ENCODE measurements at regions not wholly inside any gene's neighbourhood (a gene's known extent, or its start where the extent isn't known, plus 50 kb on each side); places are given as distances from the start of the nearest gene placed in this dataset.

DNA sequence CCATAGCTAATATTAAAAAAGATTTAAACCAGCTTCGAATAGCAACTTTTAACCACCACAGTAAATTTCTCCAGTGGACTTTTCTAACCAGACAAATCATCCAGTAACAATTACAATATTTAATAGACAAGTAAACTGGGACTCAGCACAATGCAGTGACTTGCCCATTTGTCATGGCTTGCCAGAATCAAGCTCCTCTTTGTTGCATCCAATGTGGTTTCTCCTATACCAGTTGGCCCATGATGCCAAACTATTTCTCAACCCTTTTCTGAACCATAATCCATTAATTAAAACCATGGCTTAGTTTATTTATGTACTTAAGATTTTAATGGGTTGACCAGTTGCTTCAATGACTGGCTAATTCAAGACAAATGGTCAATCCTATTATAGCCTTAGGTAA, 64.4 kb downstream of the DIO2 start:
- no peak for DNase-seq

DNA sequence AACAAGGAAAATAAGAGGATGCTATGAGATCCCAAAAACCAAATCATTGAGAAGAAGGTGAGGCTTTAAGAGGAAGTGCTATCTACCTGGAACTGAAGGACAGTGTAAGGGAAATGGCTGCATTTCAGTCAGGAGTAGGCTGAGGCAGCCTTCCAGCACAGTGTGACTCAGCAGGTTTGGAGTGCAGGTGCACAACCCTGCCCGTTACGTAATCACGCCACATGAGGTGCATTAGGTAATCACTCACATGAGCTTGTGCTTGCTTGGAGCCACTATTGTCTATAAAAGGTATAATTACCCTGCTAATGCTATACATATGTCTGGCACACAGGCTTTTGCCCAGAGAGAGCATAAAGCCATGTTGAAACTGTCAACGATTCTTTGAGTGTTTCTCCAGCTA, 74.9 kb downstream of the DIO2 start:
- no peak for DNase-seq

DNA sequence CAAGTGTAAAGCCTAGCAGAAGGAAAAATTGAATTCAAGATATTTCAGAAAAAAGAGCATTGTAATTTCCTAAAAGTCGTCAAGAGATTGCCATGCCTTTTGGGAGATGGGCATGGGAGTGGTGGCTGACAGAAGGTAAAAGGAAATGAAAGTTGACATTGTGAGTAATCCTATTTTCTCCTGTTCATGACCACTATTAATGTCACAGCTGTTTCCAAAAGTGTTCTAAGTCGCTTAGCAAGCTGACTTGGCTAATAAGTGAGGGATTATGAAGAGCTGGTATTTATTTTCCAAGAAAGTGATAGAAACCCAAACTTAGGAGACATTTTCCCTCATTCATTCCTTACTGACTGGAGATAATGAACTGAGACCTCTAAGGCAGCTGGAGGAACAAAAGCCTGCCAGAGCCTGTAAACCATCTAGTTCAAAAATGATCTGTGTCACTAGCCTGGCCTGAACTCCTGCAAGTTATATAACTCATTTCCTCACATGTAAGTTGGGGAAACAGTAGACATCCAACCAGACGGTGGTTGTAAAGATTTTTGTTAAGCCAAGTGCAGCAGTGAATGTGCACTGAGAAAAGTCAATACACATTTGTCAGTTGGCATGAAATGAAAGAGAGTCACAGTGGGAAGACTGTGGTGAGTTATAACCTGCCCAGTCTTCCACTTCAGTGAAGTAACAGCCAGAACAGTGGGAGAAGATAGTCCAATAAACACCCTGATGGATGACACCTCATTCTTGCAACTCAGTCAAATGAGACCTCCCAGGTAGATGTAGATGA, 75.8 kb downstream of the DIO2 start:
- DNase-seq: no peak

DNA sequence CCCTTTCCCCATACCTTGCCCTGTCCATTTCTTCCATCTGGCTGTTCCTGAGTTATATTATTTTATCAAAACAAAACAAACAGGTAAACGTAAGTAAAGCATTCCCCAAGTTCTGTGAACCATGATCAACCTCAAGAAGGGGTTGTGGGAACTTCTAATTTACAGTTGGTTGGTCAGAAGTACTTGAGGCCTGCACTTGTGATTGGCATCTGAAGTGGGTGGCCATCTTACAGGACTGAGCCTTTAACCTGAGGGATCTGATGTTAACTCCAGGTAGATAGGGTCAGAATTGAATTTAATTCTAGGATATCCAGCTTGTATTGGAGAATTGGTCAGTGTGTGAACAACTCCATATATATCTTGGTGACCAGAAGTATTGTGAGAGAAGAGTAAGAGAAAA, 77.0 kb downstream of the DIO2 start:
- no peak for DNase-seq

DNA sequence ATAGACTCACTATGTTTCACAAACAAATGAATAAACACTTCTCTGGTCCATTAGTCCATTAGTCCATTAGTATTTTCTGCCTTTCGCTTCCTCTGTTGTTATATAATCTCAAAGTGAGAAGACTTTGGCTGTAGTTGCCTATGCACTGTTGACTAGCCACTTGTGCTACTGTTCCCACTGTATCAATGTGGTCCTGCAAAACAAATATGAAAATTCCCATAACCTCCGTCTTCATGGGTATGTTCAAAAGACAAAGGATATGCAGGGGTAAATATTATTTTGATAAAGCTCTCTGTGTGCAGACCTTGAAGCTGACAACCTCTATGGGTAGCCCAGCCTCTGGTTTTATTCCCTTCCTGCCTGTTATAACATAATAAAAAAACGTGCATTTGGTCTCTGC, 77.8 kb downstream of the DIO2 start:
- no peak for DNase-seq

DNA sequence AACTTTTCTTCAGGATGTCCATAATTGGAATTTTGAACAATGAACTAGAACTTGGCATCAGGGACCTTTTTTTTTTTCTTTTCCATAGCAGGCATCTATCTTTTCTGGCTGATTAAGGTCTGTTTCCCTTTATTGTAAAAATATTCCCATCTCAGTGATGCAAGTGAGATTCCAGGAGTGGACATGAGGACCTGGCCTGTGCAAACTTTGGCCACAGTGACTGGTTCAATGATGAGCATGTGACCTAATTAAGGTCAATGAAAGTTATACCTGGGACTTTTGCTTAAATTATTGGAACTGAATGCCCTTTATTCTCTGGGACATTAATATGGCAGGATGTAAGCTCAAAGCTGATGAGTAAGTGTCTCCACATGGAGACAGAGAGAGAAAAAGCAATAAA, 83.8 kb downstream of the DIO2 start:
- DNase-seq: no peak

DNA sequence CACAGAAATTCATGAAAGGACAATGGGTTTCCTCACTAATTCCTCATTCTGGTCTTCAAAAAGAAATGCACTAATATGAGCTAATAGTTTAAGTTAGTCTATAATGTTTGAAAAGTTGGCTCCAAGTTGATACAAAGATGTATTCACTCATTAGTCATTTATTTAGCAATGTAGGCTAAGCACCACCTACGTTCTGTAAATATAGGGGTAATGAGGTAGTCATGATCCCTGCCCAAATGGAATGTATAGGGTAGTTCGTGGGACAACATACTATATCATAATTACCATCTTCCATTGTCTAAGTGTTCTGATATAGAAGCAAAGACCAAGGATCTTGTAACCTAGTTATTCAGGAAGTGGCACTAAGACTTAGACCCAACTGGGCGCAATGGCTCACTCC, 86.5 kb downstream of the DIO2 start:
- DNase-seq: no peak

DNA sequence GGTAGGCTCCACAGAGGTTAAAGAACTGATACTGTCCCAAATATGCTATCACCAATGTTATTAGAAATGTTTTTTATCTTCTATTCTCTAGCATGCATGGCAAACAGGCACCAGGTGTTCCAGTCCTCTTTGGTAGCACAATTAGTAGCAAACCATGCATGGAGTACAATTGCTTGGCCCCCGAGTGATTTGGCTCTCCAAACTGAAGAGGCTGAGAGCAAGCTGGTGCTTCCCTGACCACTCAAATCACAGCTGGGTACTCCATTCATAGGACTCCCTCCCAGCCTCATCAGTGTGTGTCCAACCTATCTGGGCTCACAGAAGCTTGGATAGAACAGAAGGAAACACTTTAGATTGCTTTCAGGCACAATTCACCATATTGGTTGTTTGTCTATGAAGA, 93.4 kb downstream of the DIO2 start:
- DNase-seq: peak in 1 of 51 donors; percentile 1

DNA sequence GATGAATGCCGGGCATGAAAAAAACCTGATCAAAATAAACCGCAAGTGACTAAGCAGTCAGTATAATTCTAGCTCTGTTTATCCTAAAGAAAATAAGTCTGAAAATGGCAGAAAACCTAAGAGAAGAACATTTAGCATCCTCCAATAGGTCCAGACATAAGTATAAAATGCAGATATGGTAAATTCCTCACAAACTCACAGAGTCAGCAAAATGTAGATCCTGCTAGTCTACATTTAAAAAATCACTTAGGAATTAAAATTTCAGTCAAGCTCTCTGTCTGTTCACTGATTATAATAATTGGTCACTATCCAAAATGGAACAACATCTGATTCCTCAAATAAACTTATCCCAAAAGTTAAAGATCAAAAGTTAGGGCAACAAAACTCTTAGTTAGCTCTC, 95.1 kb downstream of the DIO2 start:
- DNase-seq: no peak

DNA sequence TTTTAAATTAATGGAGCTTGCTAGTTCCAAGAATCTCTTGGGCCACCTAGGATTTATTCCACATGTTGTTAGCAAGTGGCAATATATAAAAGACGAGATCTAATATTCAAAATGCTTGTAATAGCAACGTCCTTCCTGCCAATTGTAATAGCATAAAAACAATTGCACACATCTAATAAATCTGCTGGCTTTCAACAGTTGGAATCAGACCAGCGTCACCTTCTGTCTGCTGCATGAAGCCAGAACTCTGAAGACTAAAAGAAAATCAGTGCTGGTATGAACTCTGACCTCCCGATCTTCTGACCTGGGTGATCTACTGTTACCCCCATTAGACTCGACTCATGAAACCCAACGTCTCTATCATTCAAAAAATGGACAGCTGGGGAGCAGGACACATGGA, 100.6 kb downstream of the DIO2 start:
- no peak for DNase-seq

DNA sequence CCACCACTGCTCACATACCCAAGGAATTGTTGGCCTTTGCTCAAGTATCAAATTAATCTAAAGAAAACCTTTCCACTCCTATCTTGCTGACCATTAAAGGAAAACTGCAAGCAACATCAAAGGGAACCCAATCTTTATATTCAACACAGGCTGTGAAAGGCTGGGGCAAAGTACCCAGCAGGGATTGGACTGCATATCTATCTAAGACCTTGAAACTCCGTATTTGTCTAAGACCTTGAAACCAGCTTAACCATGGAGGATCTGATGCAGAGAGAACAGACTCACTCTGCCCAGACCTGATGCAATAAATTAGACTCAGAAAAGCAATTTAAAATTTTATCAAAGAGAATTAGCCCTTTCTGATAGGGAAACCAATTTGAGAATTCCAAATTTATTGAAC, 102.2 kb downstream of the DIO2 start:
- no peak for DNase-seq

DNA sequence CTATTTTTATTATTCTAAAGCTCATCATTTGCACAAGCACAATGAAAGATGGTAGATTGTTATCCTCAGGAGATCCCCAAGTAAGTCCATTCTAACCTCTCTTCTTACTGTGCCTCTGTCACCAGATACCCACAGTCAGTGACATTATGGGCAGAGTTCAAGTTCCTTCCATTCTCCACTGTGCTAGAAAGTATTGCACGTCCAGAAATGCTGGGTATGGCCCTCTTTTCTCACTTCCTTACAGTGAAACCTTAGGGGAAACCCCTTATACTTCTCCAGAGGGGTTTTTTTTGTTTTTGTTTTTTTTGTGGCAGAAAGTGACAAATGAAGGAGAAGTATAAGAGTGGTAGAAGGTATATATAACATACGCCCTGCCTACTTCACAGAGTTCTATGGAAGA, 102.9 kb downstream of the DIO2 start:
- no peak for DNase-seq

DNA sequence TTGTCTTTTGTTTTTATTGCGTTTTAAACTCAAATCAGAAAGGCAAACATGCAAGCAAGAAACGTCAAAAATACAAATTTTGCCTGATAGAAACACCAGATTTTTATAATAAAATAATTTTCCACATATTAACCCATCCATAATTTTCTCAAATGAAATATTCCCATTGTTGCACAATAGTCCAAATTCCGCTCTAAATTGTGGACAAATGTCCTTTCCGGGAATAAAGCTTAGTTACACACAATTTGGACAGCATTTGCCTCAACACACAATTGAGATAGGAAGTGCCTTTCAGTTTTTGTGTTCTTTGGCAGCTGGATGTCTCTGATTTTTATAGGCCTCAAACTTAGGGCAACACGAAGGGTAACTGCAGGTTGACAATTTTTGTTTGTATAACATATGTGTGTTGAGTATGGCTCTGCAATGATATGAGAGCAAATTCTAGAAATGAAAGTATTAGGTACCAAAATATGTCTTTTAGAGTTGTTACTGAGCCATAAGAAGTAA, 105.8 kb downstream of the DIO2 start:
- no peak for DNase-seq

DNA sequence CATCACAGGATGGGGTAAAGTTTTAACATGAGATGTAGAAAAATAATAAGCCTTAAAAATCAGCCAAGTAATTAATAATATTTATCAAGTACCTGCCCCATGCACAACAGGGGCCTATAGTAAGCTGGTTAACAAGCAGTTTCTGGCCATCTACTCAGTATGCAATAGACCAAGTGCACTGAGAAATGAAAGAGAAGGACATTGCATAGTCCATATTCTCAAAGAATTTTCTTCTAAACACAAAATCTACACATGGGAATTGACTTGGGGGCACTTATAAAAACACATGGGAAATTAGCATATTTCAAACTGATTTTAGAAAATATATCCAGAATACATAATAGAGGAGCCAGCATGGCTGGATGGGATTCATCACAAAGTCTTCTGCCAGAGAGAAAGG, 109.5 kb downstream of the DIO2 start:
- no peak for DNase-seq

DNA sequence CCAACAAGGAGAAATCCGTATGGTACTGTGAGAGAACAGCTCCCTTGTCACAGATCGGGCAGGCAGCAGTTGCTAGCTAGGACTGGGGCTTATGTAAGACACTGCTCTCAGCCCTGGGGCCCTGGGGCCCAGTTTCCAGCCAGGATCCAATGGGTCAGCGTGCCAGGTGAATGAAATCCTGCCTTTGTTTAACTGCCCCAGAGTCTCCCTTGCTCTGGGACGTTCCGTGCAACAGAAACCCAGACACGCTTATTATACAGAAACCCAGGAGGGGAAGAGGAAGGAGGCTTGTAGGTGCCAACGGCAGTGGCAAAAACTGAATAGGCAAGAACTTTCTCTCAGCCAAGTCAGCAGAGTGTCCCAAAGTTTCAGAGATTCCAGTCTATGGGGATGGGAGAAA, 110.6 kb downstream of the DIO2 start:
- DNase-seq: peak in 41 of 51 donors; percentile 1 to 81 (median 23)

DNA sequence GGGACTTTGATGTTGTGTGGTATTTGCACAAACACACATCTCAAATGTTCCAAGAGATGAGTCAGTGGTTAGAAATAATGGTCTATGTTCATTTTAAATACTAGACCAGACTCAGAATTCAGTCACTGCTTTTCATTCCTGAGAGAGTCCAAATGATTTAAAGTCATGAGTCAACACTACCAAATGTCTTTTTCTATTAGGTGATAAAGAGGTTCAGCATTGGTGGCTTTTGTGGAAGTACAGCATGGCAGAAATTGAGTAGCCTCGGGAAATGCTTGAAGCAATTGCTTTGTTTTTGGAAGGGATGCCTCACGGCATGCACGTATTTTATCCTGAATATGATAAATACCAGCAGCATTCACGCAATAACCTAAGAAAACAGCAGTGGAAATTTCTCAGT, 115.7 kb downstream of the DIO2 start:
- DNase-seq: no peak

DNA sequence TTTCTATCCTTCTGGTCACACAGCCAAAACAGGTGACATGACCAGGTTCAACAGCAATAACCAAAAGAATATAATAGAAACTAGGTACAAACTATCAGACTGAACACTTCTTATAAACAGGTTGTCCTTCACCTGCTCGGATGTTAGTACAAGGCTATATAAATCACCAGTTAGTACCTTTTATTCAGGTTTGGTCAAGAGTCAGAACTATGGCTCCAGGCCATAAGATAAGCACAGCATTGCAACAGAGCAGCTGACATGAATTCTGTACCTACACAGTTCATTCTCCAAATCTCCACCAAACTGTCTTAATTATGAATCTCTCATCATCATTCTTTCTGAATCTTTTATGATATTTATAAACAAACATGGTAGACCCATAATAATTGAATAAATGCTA, 123.9 kb downstream of the DIO2 start:
- no peak for DNase-seq

DNA sequence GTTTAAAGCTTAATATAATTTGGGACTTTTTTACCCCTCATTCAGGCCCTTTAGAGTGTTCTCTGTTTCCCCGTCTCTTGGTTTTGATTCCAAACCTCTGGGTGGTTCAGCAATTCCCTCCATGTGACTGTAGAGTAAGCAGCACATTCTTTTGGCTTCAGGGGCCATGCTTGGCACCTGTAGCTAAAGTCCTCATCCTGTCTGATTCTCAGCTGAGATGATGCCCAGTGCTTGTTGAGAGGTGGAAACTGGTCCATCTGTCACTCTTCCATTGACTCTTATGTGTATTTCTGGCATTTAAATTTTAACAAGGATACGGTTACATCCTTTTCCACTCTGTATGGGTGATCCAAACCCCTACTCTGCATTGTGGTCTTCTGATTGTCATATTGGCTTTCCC, 127.1 kb downstream of the DIO2 start:
- no peak for DNase-seq

DNA sequence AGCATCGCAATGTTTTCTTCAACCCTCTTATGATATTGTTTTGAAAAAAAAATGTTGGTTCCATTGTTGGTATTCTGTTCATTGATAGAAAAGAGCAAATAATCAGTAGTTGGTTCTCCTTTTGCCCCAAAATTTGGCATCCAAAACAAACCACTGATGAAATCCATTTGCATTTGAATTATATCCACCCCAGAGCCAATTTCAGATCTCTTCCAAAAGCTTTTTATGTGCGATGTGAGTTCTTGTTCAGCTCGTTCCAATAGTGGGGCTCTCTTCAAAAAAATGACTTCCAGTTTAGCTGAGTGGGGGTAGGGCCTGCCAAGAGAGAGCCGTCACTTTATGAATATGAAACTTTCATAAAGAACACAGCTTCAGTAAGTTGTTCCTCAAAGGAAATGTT, 130.7 kb downstream of the DIO2 start:
- peak in 1 of 51 donors; percentile 3 for DNase-seq

DNA sequence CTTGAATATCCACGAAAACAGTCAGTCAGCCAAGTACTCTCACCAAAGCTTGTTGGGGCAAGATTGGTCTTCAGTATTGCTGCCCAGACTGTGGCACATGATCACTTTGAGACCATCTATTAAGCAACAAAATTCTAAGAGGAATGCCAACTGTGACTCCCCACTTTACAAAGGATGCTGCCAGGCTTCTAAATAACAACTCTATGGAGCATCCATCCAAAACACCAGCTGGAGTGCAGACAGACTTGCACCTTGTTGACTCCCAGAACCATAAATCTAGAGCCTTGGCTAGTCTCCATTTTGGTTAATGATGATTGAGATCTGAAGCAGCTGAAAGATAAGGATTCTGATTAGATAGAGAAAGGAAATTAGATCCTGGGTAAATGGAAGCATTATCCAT, 132.8 kb downstream of the DIO2 start:
- peak in 1 of 51 donors; percentile 6 for DNase-seq

DNA sequence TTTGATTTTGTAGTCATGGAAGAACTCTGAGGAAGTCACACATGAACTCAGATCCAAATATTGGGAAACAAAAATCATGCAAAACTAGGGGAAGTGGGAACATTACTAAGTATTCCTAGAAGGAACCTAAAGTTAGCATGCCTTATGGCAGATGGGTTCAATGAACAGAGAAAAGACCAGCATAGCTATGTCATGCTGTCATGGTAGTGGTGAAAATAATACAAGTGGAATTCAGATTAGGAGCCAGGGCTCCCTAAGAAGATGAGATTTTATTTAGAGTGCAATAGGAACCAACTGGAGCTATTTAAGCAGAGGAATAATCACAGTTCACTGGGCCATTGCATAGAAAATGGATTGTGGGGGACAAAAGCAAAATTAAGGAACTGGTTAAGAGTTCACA, 134.0 kb downstream of the DIO2 start:
- DNase-seq: no peak

DNA sequence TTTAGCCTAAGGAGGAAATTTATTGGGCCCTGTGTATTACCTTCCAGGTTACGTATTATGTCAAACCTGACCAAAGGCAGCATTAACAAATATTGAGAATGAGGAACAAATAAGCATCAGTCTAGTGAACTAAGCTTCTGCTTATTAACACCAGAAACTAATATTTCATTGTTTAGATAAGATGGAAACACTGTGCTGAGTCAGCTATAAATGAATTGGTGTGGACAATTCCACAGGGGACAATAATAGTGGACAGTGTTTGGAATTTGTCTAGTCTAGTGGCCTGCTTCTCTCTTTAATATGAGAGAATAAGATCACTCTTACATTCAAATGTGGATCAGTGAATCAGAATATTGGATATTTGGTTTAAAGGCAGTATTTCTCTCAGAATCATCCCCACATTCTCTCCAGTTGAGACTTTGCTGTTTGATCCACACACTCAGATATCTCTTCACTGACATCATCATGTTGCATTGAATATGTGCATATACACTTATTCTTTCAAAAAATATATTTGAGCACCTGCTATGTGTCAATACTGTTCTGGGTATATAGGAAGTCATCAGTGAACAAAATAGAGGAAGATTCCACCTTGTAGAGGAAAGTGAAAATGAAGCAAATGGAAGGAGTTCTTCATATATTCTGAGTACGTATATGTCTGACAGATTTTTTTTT, 136.3 kb downstream of the DIO2 start:
- DNase-seq: no peak

DNA sequence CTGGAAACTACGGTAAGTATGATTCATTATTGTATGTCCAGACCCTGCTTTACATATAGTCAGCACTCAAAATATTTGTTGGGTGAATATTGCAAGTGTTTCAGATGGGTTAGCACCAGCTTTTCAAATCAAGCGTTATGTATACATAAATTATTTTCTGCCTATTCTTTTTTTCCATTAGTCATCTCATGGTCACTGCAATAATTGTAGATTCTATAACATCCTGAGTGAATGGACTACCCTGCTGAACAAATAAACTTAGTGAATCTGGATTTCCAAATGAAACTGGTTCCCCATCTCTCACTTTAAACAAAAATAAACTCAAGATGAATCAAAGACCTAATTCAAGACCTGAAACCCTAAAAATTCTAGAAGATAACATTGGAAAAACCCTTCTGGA, 152.3 kb downstream of the DIO2 start:
- DNase-seq: no peak

DNA sequence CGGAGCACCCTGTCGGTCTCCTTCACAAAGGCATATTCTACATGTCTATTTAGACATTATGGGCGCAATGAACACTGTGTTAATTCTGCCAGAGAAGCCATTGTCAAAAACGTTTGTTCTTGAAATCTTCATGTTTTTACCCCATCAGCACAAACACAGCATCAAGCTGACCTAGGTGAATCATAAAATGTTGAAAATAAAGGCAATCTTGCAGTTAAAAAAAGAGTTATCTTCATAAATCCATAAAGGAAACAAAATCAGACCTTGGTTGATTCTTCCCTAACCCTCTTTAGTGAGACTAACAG, 154.9 kb downstream of the DIO2 start:
- DNase-seq: no peak

Data from hypothalamus (tissue), 51 donors.